Liver (tissue), 8 donors: ENCODE measurements at regions not wholly inside any gene's neighbourhood (a gene's known extent, or its start where the extent isn't known, plus 50 kb on each side); places are given as distances from the start of the nearest gene placed in this dataset.

Experiments
- DNase-seq: peaks from one replicate; pipeline ENCODE4 v3.0.0-alpha.2; 2017; ENCODE audit warnings: low spot score
- H3K27ac ChIP-seq, 2 donors: one replicate each; pipeline ENCODE4 v1.7.0; 2013; ENCODE audit warnings: inconsistent platforms in 2 of 2, low read length in 2 of 2, control low read depth in 1 of 2, low read depth in 1 of 2, mild to moderate bottlenecking in 1 of 2
- H3K27me3 ChIP-seq, 4 donors: one replicate each; pipeline versions ENCODE4 v1.6.1 to v1.7.0; 2013; ENCODE audit warnings: low read length in 3 of 4, inconsistent platforms in 1 of 4, mild to moderate bottlenecking in 1 of 4, moderate library complexity in 1 of 4; ENCODE audit not compliant: control insufficient read depth in 4 of 4, insufficient read depth in 4 of 4
- H3K36me3 ChIP-seq, 4 donors: one replicate each; pipeline versions ENCODE4 v1.6.1 to v1.7.0; 2013; ENCODE audit warnings: low read length in 3 of 4, mild to moderate bottlenecking in 3 of 4, low read depth in 1 of 4, moderate library complexity in 1 of 4; ENCODE audit not compliant: control insufficient read depth in 4 of 4, insufficient read depth in 3 of 4
- H3K4me1 ChIP-seq, 4 donors: one replicate each; pipeline versions ENCODE4 v1.6.1 to v1.7.0; 2013; ENCODE audit warnings: low read length in 3 of 4, mild to moderate bottlenecking in 3 of 4, moderate library complexity in 1 of 4; ENCODE audit not compliant: control insufficient read depth in 4 of 4, insufficient read depth in 4 of 4
- H3K4me3 ChIP-seq, 3 donors: one replicate each; pipeline versions ENCODE4 v1.6.1 to v1.7.0; 2013; ENCODE audit warnings: low read length in 3 of 3, control low read depth in 1 of 3, low read depth in 1 of 3, mild to moderate bottlenecking in 1 of 3
- H3K9ac ChIP-seq, 2 donors: one replicate each; pipeline ENCODE4 v1.7.0; 2013; ENCODE audit warnings: low read length in 2 of 2, mild to moderate bottlenecking in 2 of 2, moderate library complexity in 2 of 2, control low read depth in 1 of 2, low read depth in 1 of 2
- H3K9me3 ChIP-seq, 4 donors: one replicate each; pipeline versions ENCODE4 v1.6.1 to v1.7.0; 2013; ENCODE audit warnings: low read length in 3 of 4; ENCODE audit not compliant: control insufficient read depth in 4 of 4
- CTCF ChIP-seq: fragments of 150-350 bp; IDR thresholded peaks from 2 replicates; pipeline ENCODE4 v1.5.1; 2017; ENCODE audit warnings: improper control_type of control experiment, low read depth, low read length; ENCODE audit not compliant: missing input control
- EGR1 ChIP-seq, 2 donors: IDR thresholded peaks; 2 replicates each; pipeline ENCODE4 v1.6.1; 2016 to 2018; ENCODE audit warnings: antibody characterized with exemption in 2 of 2, low read depth in 2 of 2
- FOXA1 ChIP-seq: IDR thresholded peaks from 2 replicates; pipeline ENCODE4 v1.6.1; 2016; ENCODE audit warnings: antibody characterized with exemption
- FOXA2 ChIP-seq: IDR thresholded peaks from 2 replicates; pipeline ENCODE4 v1.6.1; 2016; ENCODE audit warnings: antibody characterized with exemption
- GABPA ChIP-seq, 2 donors: IDR thresholded peaks in 1 of 2; conservative IDR thresholded peaks in 1 of 2; 2 replicates each; pipeline ENCODE4 v1.6.1; 2016; ENCODE audit warnings: antibody characterized with exemption in 2 of 2, mild to moderate bottlenecking in 1 of 2, moderate library complexity in 1 of 2
- HNF4A ChIP-seq, 2 donors: conservative IDR thresholded peaks; 2 replicates each; pipeline ENCODE4 v1.6.1; 2016; ENCODE audit warnings: antibody characterized with exemption in 2 of 2, mild to moderate bottlenecking in 2 of 2
- HNF4G ChIP-seq: IDR thresholded peaks from 2 replicates; pipeline ENCODE4 v1.6.1; 2016; ENCODE audit warnings: antibody characterized with exemption
- JUND ChIP-seq, 2 donors: IDR thresholded peaks; 2 replicates each; pipeline ENCODE4 v1.6.1; 2016; ENCODE audit warnings: antibody characterized with exemption in 2 of 2
- MAX ChIP-seq: IDR thresholded peaks from 2 replicates; pipeline ENCODE4 v1.6.1; 2016; ENCODE audit warnings: antibody characterized with exemption
- NR2F2 ChIP-seq: IDR thresholded peaks from 2 replicates; pipeline ENCODE4 v1.6.1; 2016; ENCODE audit warnings: antibody characterized with exemption
- RAD21 ChIP-seq, 2 donors: IDR thresholded peaks; 2 replicates each; pipeline ENCODE4 v1.6.1; 2016; ENCODE audit warnings: antibody characterized with exemption in 2 of 2, mild to moderate bottlenecking in 2 of 2
- RXRA ChIP-seq, 2 donors: IDR thresholded peaks; 2 replicates each; pipeline ENCODE4 v1.6.1; 2017 to 2018; ENCODE audit warnings: antibody characterized with exemption in 2 of 2, mild to moderate bottlenecking in 1 of 2
- SP1 ChIP-seq: IDR thresholded peaks from 2 replicates; pipeline ENCODE4 v1.6.1; 2018; ENCODE audit warnings: antibody characterized with exemption, mild to moderate bottlenecking
- TAF1 ChIP-seq: conservative IDR thresholded peaks from 2 replicates; pipeline ENCODE4 v1.6.1; 2016; ENCODE audit warnings: antibody characterized with exemption, mild to moderate bottlenecking
- YY1 ChIP-seq: IDR thresholded peaks from 2 replicates; pipeline ENCODE4 v1.6.1; 2016; ENCODE audit warnings: antibody characterized with exemption, mild to moderate bottlenecking
- ZBTB33 ChIP-seq: IDR thresholded peaks from 2 replicates; pipeline ENCODE4 v1.6.1; 2016; ENCODE audit warnings: antibody characterized with exemption
- WGBS: extraction: QIAGEN DNeasy Blood & Tissue Kit; methylation state at CpG from one replicate; pipeline ENCODE4 v1.1.7; 2013; 5-methylcytosine and 5-hydroxymethylcytosine counted together
- TF ChIP-seq, protein P1 (sequence below): IDR thresholded peaks from 2 replicates; pipeline ENCODE4 v1.6.1; 2016; ENCODE audit warnings: antibody characterized with exemption, mild to moderate bottlenecking
- TF ChIP-seq, protein P2 (sequence below): IDR thresholded peaks from 2 replicates; pipeline ENCODE4 v1.6.1; 2016; ENCODE audit warnings: antibody characterized with exemption
- donor health status: healthy.
- donor health status: healthy.
- donor health status: healthy.
- donor health status: healthy.
- donor health status: healthy.

GRCh38 chr10:85528318-85528652 is 838.3 kb downstream of the GRID1 start:
- DNase-seq, result no peak
- no peak overlapping the region for H3K27ac ChIP-seq
- TF ChIP-seq FOXA1 (no peak), TAF1 (no peak), EGR1 (IDR thresholded peaks at IDR 0.05; ENCODE audit: low read depth in 2 of 2) (no peak), RXRA (IDR thresholded peaks at IDR 0.05) (no peak), ZBTB33 (no peak), SP1 (no peak), MAX (no peak), RAD21 (IDR thresholded peaks at IDR 0.05) (no peak), CTCF (no peak), HNF4A (conservative IDR thresholded peaks at IDR 0.05) (no peak), YY1 (no peak), GABPA (IDR thresholded peaks at IDR 0.05 in 1 of 2, conservative IDR thresholded peaks at IDR 0.05 in 1 of 2) (no peak), FOXA2 (no peak), HNF4G (no peak), JUND (IDR thresholded peaks at IDR 0.05) (no peak), NR2F2 (no peak)
- TF ChIP-seq, protein P1, sequence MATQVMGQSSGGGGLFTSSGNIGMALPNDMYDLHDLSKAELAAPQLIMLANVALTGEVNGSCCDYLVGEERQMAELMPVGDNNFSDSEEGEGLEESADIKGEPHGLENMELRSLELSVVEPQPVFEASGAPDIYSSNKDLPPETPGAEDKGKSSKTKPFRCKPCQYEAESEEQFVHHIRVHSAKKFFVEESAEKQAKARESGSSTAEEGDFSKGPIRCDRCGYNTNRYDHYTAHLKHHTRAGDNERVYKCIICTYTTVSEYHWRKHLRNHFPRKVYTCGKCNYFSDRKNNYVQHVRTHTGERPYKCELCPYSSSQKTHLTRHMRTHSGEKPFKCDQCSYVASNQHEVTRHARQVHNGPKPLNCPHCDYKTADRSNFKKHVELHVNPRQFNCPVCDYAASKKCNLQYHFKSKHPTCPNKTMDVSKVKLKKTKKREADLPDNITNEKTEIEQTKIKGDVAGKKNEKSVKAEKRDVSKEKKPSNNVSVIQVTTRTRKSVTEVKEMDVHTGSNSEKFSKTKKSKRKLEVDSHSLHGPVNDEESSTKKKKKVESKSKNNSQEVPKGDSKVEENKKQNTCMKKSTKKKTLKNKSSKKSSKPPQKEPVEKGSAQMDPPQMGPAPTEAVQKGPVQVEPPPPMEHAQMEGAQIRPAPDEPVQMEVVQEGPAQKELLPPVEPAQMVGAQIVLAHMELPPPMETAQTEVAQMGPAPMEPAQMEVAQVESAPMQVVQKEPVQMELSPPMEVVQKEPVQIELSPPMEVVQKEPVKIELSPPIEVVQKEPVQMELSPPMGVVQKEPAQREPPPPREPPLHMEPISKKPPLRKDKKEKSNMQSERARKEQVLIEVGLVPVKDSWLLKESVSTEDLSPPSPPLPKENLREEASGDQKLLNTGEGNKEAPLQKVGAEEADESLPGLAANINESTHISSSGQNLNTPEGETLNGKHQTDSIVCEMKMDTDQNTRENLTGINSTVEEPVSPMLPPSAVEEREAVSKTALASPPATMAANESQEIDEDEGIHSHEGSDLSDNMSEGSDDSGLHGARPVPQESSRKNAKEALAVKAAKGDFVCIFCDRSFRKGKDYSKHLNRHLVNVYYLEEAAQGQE, result no peak
- TF ChIP-seq, protein P2, sequence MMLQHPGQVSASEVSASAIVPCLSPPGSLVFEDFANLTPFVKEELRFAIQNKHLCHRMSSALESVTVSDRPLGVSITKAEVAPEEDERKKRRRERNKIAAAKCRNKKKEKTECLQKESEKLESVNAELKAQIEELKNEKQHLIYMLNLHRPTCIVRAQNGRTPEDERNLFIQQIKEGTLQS, result no peak
- H3K27me3 ChIP-seq, result no peaks in the 10 kb centered on the region
- H3K9ac ChIP-seq, result no peak overlapping the region
- H3K9me3 ChIP-seq, result peaks cover 0 to 14% (median 9%) of the 10 kb centered on the region in 4 donors
- H3K4me1 ChIP-seq, result no peaks in the 10 kb centered on the region
- H3K36me3 ChIP-seq, result no peaks in the 10 kb centered on the region
- no peak overlapping the region for H3K4me3 ChIP-seq

- Histone ChIP-seq H3K36me3 (no peaks in the 10 kb centered on the region), H3K27me3 (no peaks in the 10 kb centered on the region), H3K4me1 (no peaks in the 10 kb centered on the region), H3K27ac (no peak overlapping the region), H3K4me3 (no peak overlapping the region), H3K9ac (no peak overlapping the region), H3K9me3 (peaks cover 0 to 18% (median 9%) of the 10 kb centered on the region in 4 donors)
- 60% methylated on average over 3 of the region's 3 CpGs for WGBS
- DNase-seq, result no peak
- TF ChIP-seq RAD21 (IDR thresholded peaks at IDR 0.05) (no peak), JUND (IDR thresholded peaks at IDR 0.05) (no peak), RXRA (IDR thresholded peaks at IDR 0.05) (no peak), TAF1 (no peak), YY1 (no peak), NR2F2 (no peak), ZBTB33 (no peak), HNF4G (no peak), MAX (no peak), GABPA (IDR thresholded peaks at IDR 0.05 in 1 of 2, conservative IDR thresholded peaks at IDR 0.05 in 1 of 2) (no peak), EGR1 (IDR thresholded peaks at IDR 0.05; ENCODE audit: low read depth in 2 of 2) (no peak), HNF4A (conservative IDR thresholded peaks at IDR 0.05) (no peak), FOXA2 (no peak), CTCF (no peak)
- TF ChIP-seq, protein P2, result no peak
Observed at GRCh38 chr10:85531706-85532105, 834.9 kb downstream of the GRID1 start.
